HepG2 (cell line): ENCODE measurements at regions not wholly inside any gene's neighbourhood (a gene's known extent, or its start where the extent isn't known, plus 50 kb on each side); places are given as distances from the start of the nearest gene placed in this dataset.

ENCODE experiments used
- CTCF ChIP-seq: sonication (generic); formaldehyde crosslinking; IDR thresholded peaks from 2 replicates; pipeline ENCODE4 v1.5.0; 2020; ENCODE audit warnings: mild to moderate bottlenecking, missing genetic modification reagents, moderate library complexity
- EZH2 ChIP-seq: conservative IDR thresholded peaks from 2 replicates; pipeline ENCODE4 v1.6.1; 2012; ENCODE audit warnings: mild to moderate bottlenecking, low read depth, low read length, moderate library complexity
- MAZ ChIP-seq, 2 experiments: sonication (generic) in 1 of 2; formaldehyde crosslinking in 1 of 2; IDR thresholded peaks; 2 replicates each; pipeline versions ENCODE4 v1.5.0 to v1.6.1; 2012 to 2020; ENCODE audit warnings: low read depth in 2 of 2, mild to moderate bottlenecking in 2 of 2, borderline replicate concordance in 1 of 2, improper control_type of control experiment in 1 of 2, low read length in 1 of 2, missing genetic modification reagents in 1 of 2, moderate library complexity in 1 of 2

GRCh38 chr6:112477125-112477524, 130.0 kb downstream of the RFPL4B start:
- no peak for TF ChIP-seq MAZ (IDR thresholded peaks at IDR 0.05; ENCODE audit: borderline replicate concordance, low read depth, low read length)
- TF ChIP-seq MAZ (CRISPR knock-in tag; IDR thresholded peaks at IDR 0.05; ENCODE audit: low read depth), result no peak
- TF ChIP-seq EZH2, result no peak
- no peak for TF ChIP-seq CTCF (CRISPR knock-in tag)
